Cardiac fibroblast (primary cell): ENCODE measurements at regions not wholly inside any gene's neighbourhood (a gene's known extent, or its start where the extent isn't known, plus 50 kb on each side); places are given as distances from the start of the nearest gene placed in this dataset.
A peak's percentile ranks its signal among the peaks of the same experiment; 100 is the strongest.

Source experiments
- DNase-seq, 2 donors: peaks; one replicate each; pipeline versions ENCODE4 v3.0.0 to v3.0.0-alpha.2; 2010; ENCODE audit warnings: low read depth in 2 of 2
- H3K4me3 ChIP-seq, 2 donors: replicated peaks in 1 of 2; 1 replicate in 1 of 2; 2 replicates in 1 of 2; pipeline ENCODE4 v1.5.1; 2011; ENCODE audit warnings: low read depth in 2 of 2, low read length in 2 of 2, mild to moderate bottlenecking in 2 of 2, moderate library complexity in 1 of 2
- TF ChIP-seq, protein P1 (sequence below): IDR thresholded peaks from one replicate; pipeline ENCODE4 v1.5.1; 2011; ENCODE audit warnings: low read depth, mild to moderate bottlenecking, low read length, inconsistent platforms

DNA sequence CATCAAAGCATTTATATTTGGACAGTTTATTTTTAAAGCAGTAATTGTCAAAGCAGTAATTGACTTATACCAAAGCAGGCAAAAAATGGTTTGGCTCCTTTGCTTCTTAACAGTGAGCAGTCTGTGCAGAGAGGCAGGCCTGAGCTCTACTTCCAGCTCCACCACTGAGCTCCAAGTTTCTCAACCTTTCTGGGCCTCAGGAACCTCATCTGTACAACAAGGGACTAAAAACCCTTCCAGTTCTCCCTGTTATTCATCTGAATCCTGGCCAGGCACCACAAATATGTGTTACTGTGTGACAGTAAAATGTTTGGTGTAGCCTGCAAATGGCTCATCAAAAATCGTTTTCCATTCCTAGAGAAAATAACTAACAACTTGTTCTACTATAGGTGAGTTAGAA lies 88.7 kb upstream of the TTC29 start:
- peak; percentile 20 to 42 for DNase-seq

DNA sequence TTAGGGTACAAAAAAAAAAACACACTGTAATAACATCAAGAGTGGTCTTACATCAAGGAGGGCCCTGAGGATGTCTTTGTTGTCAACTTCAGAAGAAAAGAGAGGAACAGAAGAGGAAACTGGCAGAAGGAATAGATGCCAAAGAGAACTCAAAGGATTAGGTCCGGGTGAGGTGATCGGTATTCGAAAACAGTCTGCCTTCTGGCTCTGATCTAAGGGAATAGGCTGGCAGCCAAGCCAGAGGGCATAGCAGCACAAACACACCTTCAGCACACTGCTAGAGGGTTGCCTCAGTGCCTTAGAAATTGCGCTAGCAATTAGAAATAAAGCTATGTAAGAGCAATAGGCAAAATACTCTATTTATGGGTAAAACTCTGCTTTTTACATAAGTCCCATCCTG lies 91.4 kb upstream of the TTC29 start:
- TF ChIP-seq, protein P1, sequence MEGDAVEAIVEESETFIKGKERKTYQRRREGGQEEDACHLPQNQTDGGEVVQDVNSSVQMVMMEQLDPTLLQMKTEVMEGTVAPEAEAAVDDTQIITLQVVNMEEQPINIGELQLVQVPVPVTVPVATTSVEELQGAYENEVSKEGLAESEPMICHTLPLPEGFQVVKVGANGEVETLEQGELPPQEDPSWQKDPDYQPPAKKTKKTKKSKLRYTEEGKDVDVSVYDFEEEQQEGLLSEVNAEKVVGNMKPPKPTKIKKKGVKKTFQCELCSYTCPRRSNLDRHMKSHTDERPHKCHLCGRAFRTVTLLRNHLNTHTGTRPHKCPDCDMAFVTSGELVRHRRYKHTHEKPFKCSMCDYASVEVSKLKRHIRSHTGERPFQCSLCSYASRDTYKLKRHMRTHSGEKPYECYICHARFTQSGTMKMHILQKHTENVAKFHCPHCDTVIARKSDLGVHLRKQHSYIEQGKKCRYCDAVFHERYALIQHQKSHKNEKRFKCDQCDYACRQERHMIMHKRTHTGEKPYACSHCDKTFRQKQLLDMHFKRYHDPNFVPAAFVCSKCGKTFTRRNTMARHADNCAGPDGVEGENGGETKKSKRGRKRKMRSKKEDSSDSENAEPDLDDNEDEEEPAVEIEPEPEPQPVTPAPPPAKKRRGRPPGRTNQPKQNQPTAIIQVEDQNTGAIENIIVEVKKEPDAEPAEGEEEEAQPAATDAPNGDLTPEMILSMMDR: no peak
- DNase-seq: no peak
- H3K4me3 ChIP-seq: no peak overlapping the region

More for the DNA sequence above, 88.7 kb upstream of the TTC29 start:
- H3K4me3 ChIP-seq: no peak overlapping the region
- TF ChIP-seq, protein P1: no peak

DNA sequence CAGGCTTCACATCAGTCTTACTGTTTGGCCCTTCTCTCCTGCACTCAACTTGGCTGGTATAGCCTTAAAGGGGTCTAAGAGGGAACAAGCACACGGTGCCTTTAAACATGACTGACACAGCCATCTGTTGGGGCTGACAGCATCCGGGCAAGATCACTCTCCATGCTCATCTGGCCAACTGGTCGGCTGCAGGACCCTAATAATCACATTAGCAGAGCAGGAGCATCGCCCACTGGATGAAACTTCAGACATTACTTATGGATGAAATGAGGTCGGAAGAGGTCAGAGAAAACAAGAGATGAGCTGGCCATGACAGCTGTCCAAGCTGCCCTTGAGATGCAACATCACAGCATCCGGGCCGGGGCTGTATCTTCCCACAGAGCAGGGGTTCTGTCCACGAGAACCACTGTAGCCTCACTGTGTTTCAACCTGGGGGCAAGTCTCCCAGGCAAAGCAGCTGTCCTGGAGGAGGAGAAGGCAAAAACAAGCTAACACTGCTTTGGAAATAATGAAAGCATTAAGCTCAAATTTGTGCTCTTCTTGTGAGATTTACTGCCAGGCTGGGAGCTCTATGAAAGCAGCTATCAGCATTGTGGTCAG lies 94.4 kb upstream of the TTC29 start:
- no peak for DNase-seq
- TF ChIP-seq, protein P1: no peak
- H3K4me3 ChIP-seq: no peak overlapping the region

DNA sequence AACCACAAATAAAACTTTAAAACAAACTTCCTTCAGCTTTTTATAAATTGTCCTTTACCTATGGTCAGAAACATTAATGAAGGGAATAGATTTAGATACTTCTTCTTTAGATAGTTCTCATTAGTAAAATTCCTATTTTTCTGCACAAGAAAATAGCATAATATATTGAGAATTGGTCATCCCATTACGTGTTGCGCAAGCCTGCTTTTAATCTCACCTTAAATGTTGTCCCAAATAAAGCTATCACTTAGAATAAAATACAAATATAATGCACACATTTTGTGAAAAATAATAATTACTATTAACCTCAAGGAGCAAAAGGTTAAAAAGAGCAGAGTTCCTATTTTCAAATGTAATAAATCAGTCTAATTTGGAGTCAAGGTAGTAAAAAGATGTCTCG lies 95.2 kb upstream of the TTC29 start:
- no peak overlapping the region for H3K4me3 ChIP-seq
- TF ChIP-seq, protein P1: no peak
- no peak for DNase-seq

DNA sequence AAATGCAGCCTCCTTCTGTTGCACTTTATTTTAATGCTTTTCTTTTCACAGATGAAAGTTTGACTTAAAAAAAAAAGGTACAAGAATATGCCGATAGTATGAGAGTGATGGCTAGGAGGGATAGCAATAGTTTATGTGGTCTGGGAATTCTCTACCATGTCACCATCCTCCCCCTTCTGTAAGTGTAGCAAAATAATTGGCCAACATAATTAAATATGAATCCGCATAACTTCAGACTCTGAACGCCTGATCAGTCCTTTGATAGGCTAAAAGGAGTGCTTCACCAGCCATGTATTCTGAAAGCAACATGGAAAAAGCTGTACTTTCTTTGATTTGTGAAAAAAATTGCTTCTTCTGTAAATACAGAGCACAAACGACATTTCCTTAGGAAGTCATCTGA lies 95.7 kb upstream of the TTC29 start:
- TF ChIP-seq, protein P1: no peak

DNA sequence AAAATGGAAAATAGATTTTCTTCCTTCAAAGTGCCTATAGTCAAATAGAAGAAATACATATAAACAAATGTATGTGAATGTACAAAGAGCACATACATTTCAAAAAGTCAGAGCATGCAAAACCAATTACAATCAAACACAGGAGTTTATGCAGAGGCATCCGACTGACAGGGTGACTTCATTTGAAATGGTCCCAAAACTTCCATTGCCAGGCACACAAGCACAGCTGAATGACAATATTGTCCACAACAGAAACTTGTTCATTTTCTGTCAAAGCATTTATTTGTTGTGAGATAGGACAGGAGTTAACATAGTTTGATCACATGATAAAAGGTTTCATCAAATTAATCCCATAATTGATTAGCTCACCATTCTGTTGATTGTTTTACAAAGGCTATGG lies 96.4 kb upstream of the TTC29 start:
- TF ChIP-seq, protein P1: no peak
- H3K4me3 ChIP-seq: no peak overlapping the region
- DNase-seq: no peak

More for the DNA sequence above, 95.7 kb upstream of the TTC29 start:
- no peak for DNase-seq
- no peak overlapping the region for H3K4me3 ChIP-seq

DNA sequence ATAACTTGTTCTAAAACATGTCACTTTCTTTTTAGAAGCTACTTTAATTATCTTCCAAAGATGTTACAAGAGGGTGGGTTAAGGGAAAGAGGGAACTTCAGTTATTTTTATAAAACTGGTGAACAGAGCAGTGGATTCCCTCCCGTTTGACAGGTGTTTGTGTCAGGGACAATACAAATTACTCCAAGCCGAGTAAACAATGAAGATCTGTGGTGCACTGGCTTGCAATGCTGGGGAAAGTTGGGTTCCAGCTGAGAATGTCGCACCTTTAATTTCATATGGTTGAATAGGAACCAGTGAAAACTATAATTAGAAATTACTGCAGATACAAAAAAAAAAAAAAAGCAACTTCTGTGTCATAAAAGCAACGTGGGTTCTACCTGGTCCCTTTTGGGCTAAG lies 98.6 kb upstream of the TTC29 start:
- TF ChIP-seq, protein P1: no peak
- no peak for DNase-seq
- no peak overlapping the region for H3K4me3 ChIP-seq
